ENCODE measurements at regions not wholly inside any gene's neighbourhood (a gene's known extent, or its start where the extent isn't known, plus 50 kb on each side); places are given as distances from the start of the nearest gene placed in this dataset.

- no peak for TF ChIP-seq POLR2A (IDR thresholded peaks at IDR 0.05; ENCODE audit: low read length)
- TF ChIP-seq GATA1 (IDR thresholded peaks at IDR 0.05; ENCODE audit: low read depth, low read length) = no peak
These were observed 304.0 kb upstream of the REG3G start for GRCh38 chr2:78721355-78722033.
